ENCODE measurements at regions not wholly inside any gene's neighbourhood (a gene's known extent, or its start where the extent isn't known, plus 50 kb on each side); places are given as distances from the start of the nearest gene placed in this dataset.
"Not testable (repeated sequence)": the region's sequence is repeated elsewhere in the genome, so short reads cannot be mapped to it uniquely, and the experiment has no call there.

DNA sequence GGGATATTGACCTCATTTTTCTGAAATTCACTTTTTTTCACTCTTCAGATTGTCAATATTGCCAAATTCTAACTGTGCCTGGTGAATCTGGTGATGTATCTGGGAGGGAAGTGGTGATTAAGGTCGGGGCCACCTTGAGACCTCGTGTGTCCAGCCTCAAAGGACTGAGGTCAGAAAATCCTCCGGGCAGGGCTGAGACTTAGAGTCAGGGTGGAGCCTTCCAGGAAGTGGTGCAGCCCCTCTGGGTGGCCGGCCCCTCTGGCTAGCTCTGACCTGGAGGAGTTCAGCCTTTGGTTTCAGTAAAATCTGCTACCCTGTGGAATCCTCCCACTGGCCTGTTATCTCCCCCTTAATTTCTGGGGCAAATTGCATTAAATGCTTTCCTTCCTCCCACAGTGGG is 175.7 kb downstream of the TRIM43 start:
- H3K9me3 ChIP-seq (ENCODE audit: control insufficient read depth, low read length) = not testable (repeated sequence)
- 67 to 89% methylated on average over 2 to 3 of the region's 4 CpGs for WGBS, 2 experiments (ENCODE audit: insufficient coverage in 2 of 2)

DNA sequence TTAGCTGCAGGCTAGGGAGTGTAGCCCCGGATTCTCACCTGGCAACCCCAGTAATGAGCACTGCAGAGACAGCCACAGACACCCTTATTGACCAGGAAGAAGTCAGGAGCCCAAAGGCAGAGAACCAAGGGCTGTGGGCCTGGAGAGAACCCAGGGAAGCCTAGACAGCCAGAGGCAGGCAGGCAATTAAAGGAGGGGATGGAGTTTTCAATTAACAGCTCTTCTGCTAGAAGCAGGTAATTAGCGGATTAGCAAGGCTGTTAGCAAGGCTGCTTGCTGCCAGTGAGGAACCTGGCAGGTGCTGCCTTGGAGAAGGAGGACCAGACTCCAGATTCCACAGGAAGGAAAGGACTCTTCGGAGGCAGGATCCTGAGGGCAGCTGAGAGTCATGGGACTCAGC is 176.1 kb downstream of the TRIM43 start:
- H3K4me3 ChIP-seq (ENCODE audit: extremely low read depth, insufficient read depth, low read length, poor library complexity, severe bottlenecking); H3K4me1 ChIP-seq (ENCODE audit: control insufficient read depth, insufficient read depth, low read length, poor library complexity, severe bottlenecking); H3K36me3 ChIP-seq (ENCODE audit: control insufficient read depth, insufficient read depth, low read length); H3K9me3 ChIP-seq (ENCODE audit: control insufficient read depth, low read length); H3K27ac ChIP-seq (ENCODE audit: low read depth, low read length, severe bottlenecking): not testable (repeated sequence)
- 86% methylated on average over 1 of the region's 3 CpGs; no CpG with 5 or more reads in 1 of the 2 experiments for WGBS, 2 experiments (ENCODE audit: insufficient coverage in 2 of 2)

More for the DNA sequence above, 175.7 kb downstream of the TRIM43 start:
- H3K4me1 ChIP-seq (ENCODE audit: control insufficient read depth, insufficient read depth, low read length, poor library complexity, severe bottlenecking); H3K36me3 ChIP-seq (ENCODE audit: control insufficient read depth, insufficient read depth, low read length); H3K4me3 ChIP-seq (ENCODE audit: extremely low read depth, insufficient read depth, low read length, poor library complexity, severe bottlenecking); H3K27ac ChIP-seq (ENCODE audit: low read depth, low read length, severe bottlenecking): not testable (repeated sequence)

DNA sequence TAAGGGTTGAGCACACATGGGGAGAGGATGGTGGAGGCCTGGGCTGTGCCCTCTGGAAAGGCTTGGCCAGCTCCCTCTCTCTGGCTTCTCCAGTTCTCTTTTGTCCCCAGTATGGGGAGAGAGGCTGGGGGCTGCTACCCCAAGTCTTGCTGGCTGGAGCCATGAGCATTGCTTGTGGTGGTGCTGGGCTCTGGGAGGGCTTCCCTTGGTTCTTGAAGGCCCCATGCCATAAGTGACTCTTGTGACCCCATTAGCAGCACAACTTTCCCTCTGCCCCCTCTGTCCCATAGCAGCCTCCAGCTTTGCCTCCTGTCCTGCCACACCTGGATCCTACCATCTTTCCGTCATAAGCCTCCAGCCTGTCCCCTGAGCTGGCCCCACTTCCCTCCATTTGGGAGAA is 177.5 kb downstream of the TRIM43 start:
- H3K27ac ChIP-seq (ENCODE audit: low read depth, low read length, severe bottlenecking); H3K4me3 ChIP-seq (ENCODE audit: extremely low read depth, insufficient read depth, low read length, poor library complexity, severe bottlenecking); H3K4me1 ChIP-seq (ENCODE audit: control insufficient read depth, insufficient read depth, low read length, poor library complexity, severe bottlenecking); H3K9me3 ChIP-seq (ENCODE audit: control insufficient read depth, low read length); H3K36me3 ChIP-seq (ENCODE audit: control insufficient read depth, insufficient read depth, low read length): not testable (repeated sequence)
- no CpG with 5 or more reads among the region's 1 CpG for WGBS, 2 experiments (ENCODE audit: insufficient coverage in 2 of 2)

GRCh38 chr2:95770726-95771125 is 178.9 kb downstream of the TRIM43 start:
- H3K9me3 ChIP-seq (ENCODE audit: control insufficient read depth, low read length); H3K36me3 ChIP-seq (ENCODE audit: control insufficient read depth, insufficient read depth, low read length); H3K4me3 ChIP-seq (ENCODE audit: extremely low read depth, insufficient read depth, low read length, poor library complexity, severe bottlenecking); H3K4me1 ChIP-seq (ENCODE audit: control insufficient read depth, insufficient read depth, low read length, poor library complexity, severe bottlenecking); H3K27ac ChIP-seq (ENCODE audit: low read depth, low read length, severe bottlenecking): not testable (repeated sequence)
- WGBS, 2 experiments (ENCODE audit: insufficient coverage in 2 of 2) = 75 to 83% methylated on average over 2 of the region's 9 CpGs

GRCh38 chr2:95774322-95775192 is 182.8 kb downstream of the TRIM43 start:
- 100% methylated on average over 2 of the region's 11 CpGs; no CpG with 5 or more reads in 1 of the 2 experiments for WGBS, 2 experiments (ENCODE audit: insufficient coverage in 2 of 2)
- not testable (repeated sequence) for H3K9me3 ChIP-seq (ENCODE audit: control insufficient read depth, low read length); H3K4me3 ChIP-seq (ENCODE audit: extremely low read depth, insufficient read depth, low read length, poor library complexity, severe bottlenecking); H3K4me1 ChIP-seq (ENCODE audit: control insufficient read depth, insufficient read depth, low read length, poor library complexity, severe bottlenecking); H3K36me3 ChIP-seq (ENCODE audit: control insufficient read depth, insufficient read depth, low read length); H3K27ac ChIP-seq (ENCODE audit: low read depth, low read length, severe bottlenecking)

DNA sequence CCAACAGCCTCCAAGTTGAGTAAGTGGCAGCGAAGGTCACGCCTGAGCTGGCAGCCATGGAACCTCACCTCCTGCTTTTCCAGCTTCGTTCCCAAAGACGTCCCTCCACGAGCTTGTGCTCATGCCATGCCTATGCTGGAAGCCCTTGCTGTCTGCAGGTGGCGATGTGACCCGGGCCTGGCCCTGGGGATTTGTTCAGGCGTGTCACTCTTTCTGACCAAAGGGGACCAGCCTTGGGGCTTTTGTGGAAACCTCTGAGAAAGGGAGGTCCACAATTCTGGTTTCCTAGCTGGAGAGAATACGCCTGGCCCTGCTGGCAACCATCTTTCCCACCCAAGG is 183.4 kb downstream of the TRIM43 start:
- H3K4me1 ChIP-seq (ENCODE audit: control insufficient read depth, insufficient read depth, low read length, poor library complexity, severe bottlenecking); H3K27ac ChIP-seq (ENCODE audit: low read depth, low read length, severe bottlenecking); H3K4me3 ChIP-seq (ENCODE audit: extremely low read depth, insufficient read depth, low read length, poor library complexity, severe bottlenecking); H3K36me3 ChIP-seq (ENCODE audit: control insufficient read depth, insufficient read depth, low read length); H3K9me3 ChIP-seq (ENCODE audit: control insufficient read depth, low read length): not testable (repeated sequence)
- WGBS, 2 experiments (ENCODE audit: insufficient coverage in 2 of 2) = no CpG with 5 or more reads among the region's 9 CpGs
